GM10248 (cell line): ENCODE measurements at regions not wholly inside any gene's neighbourhood (a gene's known extent, or its start where the extent isn't known, plus 50 kb on each side); places are given as distances from the start of the nearest gene placed in this dataset.

ENCODE experiments used
- CTCF ChIA-PET: fragments of 300-600 bp; sonication (Branson Sonifier 250); formaldehyde crosslinking; extraction: SDS; loops from one replicate; lab custom pipeline; 2021; ENCODE audit warnings: antibody characterized with exemption; lab: Yijun Ruan, JAX
- POLR2A ChIA-PET: fragments of 350-650 bp; sonication (Branson Sonifier 250); formaldehyde crosslinking; extraction: SDS; loops from one replicate; lab custom pipeline; 2020; ENCODE audit warnings: antibody characterized with exemption; lab: Yijun Ruan, JAX
- DNase-seq: peaks from one replicate; pipeline ENCODE4 v3.0.0; 2012; ENCODE audit errors: extremely low spot score
- CTCF ChIP-seq: IDR thresholded peaks from 2 replicates; pipeline ENCODE4 v1.5.1; 2012; ENCODE audit warnings: mild to moderate bottlenecking, low read depth; ENCODE audit errors: extremely low read depth, missing control alignments, control extremely low read depth

DNA sequence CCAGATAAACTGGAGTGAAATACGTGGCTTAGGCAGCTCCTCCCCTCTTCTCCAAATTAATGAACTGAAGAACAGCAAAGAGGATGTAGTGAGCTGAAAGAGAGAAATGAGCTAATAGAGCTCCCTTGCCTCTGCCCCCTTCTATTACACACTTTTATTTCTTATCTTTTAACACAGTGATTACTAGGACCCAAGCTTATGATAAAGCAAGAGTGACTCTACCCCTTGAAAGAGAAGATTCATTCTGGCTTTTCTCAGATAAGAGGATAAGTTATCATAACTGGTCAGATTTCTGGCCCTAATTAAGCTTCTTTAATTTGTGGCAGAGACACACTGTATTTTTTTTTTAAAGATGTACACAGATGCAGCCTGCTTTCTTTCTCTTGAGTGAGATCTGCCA is 102.2 kb downstream of the MSTN start:
- no peak for DNase-seq
- ChIA-PET POLR2A (no interaction called here), CTCF (interaction anchor here (1.2 kb wide), 1 partner anchor 9 kb away, joined by 4 read pairs; no protein-coding TSS in a partner anchor)
- TF ChIP-seq CTCF: no peak

DNA sequence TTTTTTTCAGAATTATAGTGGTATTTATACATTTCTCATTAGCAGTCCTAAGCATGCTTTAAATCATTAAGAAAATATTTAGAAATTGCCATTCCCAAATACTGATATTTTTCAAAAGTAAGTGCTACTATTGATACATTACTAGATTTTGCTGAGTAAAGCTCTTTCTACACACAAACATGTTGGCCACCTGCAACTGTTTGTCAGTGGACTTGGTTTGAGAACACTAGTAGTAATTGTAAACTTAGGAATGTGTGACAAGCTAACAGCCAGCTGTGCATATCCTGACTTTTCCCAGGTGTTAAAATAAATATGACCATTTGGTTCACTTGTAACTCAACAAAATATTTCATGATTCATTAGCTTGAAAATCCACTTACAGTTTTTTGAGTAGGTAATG is 103.1 kb downstream of the MSTN start:
- TF ChIP-seq CTCF: no peak
- ChIA-PET POLR2A (no interaction called here), CTCF (interaction anchor here (1.2 kb wide), 1 partner anchor 131 kb away, joined by 4 read pairs; no protein-coding TSS in a partner anchor)
- no peak for DNase-seq

GRCh38 chr2:189954989-189955388 is 107.5 kb downstream of the MSTN start:
- CTCF ChIA-PET: no interaction called here
- DNase-seq: no peak
- POLR2A ChIA-PET: no interaction called here
- TF ChIP-seq CTCF: no peak

- POLR2A ChIA-PET: no interaction called here
- CTCF ChIA-PET: no interaction called here
- peak; percentile 33 for DNase-seq
- no peak for TF ChIP-seq CTCF
These were observed 109.9 kb downstream of the MSTN start for GRCh38 chr2:189952536-189953109.

GRCh38 chr2:189951791-189952535 is 110.6 kb downstream of the MSTN start:
- CTCF ChIA-PET: no interaction called here

GRCh38 chr2:189943009-189943408 is 119.5 kb downstream of the MSTN start:
- ChIA-PET CTCF (no interaction called here), POLR2A (no interaction called here)
- no peak for DNase-seq
- TF ChIP-seq CTCF: no peak

More at GRCh38 chr2:189951791-189952535, 110.6 kb downstream of the MSTN start:
- TF ChIP-seq CTCF: no peak
- DNase-seq: no peak
- POLR2A ChIA-PET: no interaction called here
